SK-N-SH treated with all-trans-retinoic acid at 6 μM for 48 hours (cell line): ENCODE measurements at regions not wholly inside any gene's neighbourhood (a gene's known extent, or its start where the extent isn't known, plus 50 kb on each side); places are given as distances from the start of the nearest gene placed in this dataset.

Experiments used
- ATAC-seq: fragments of 200-7000 bp; cut with Tn5 transposase; 3 replicates; pipeline ENCODE4 v1.9.1; 2020; ENCODE audit warnings: mild to moderate bottlenecking, moderate library complexity
- ARNTL ChIP-seq: fragments of 450-650 bp; formaldehyde crosslinking; IDR thresholded peaks from 2 replicates; pipeline ENCODE4 v1.5.0; 2020; ENCODE audit warnings: low read depth, mild to moderate bottlenecking, moderate library complexity, borderline replicate concordance
- BACH2 ChIP-seq: fragments of 250-450 bp; sonication (Bioruptor Pico); IDR thresholded peaks from 2 replicates; pipeline ENCODE4 v1.9.0; 2021; ENCODE audit warnings: mild to moderate bottlenecking, borderline replicate concordance
- CSDC2 ChIP-seq: fragments of 250-450 bp; sonication (Bioruptor Pico); IDR thresholded peaks from 2 replicates; pipeline ENCODE4 v1.5.0; 2020; ENCODE audit warnings: mild to moderate bottlenecking, moderate library complexity
- CSRNP3 ChIP-seq: fragments of 250-450 bp; sonication (Bioruptor Pico); IDR thresholded peaks from 2 replicates; pipeline ENCODE4 v1.5.1; 2021; ENCODE audit warnings: mild to moderate bottlenecking, moderate library complexity
- ESRRG ChIP-seq: fragments of 250-450 bp; sonication (Bioruptor Pico); IDR thresholded peaks from 2 replicates; pipeline ENCODE4 v1.6.1; 2021; ENCODE audit warnings: mild to moderate bottlenecking
- GLIS3 ChIP-seq: fragments of 250-450 bp; sonication (Bioruptor Pico); IDR thresholded peaks from 2 replicates; pipeline ENCODE4 v1.5.0; 2020; ENCODE audit warnings: mild to moderate bottlenecking, moderate library complexity
- ISL1 ChIP-seq: fragments of 250-450 bp; sonication (Bioruptor Pico); IDR thresholded peaks from 2 replicates; pipeline ENCODE4 v2.1.2; 2022; ENCODE audit warnings: mild to moderate bottlenecking, moderate library complexity
- OSR1 ChIP-seq: fragments of 250-450 bp; sonication (Bioruptor Pico); IDR thresholded peaks from 2 replicates; pipeline ENCODE4 v1.8.0; 2022; ENCODE audit warnings: moderate library complexity, mild to moderate bottlenecking, inconsistent platforms
- PPARA ChIP-seq: fragments of 250-450 bp; sonication (Bioruptor Pico); IDR thresholded peaks from 2 replicates; pipeline ENCODE4 v1.5.0; 2020; ENCODE audit warnings: mild to moderate bottlenecking, borderline replicate concordance
- RARB ChIP-seq: fragments of 250-450 bp; sonication (Bioruptor Pico); IDR thresholded peaks from 2 replicates; pipeline ENCODE4 v1.8.0; 2021; ENCODE audit warnings: mild to moderate bottlenecking, moderate library complexity
- SNAI2 ChIP-seq: fragments of 250-450 bp; sonication (Bioruptor Pico); IDR thresholded peaks from 2 replicates; pipeline ENCODE4 v1.5.0; 2020; ENCODE audit warnings: mild to moderate bottlenecking, moderate library complexity
- TCF4 ChIP-seq: fragments of 250-450 bp; sonication (Bioruptor Pico); IDR thresholded peaks from 2 replicates; pipeline ENCODE4 v1.8.0; 2021; ENCODE audit warnings: mild to moderate bottlenecking, moderate library complexity, borderline replicate concordance
- TOX ChIP-seq: fragments of 250-450 bp; sonication (Bioruptor Pico); IDR thresholded peaks from 2 replicates; pipeline ENCODE4 v1.8.0; 2021; ENCODE audit warnings: mild to moderate bottlenecking, moderate library complexity, borderline replicate concordance
- ZC3H10 ChIP-seq: fragments of 250-450 bp; sonication (Bioruptor Pico); IDR thresholded peaks from 2 replicates; pipeline ENCODE4 v1.5.1; 2021; ENCODE audit warnings: mild to moderate bottlenecking, moderate library complexity
- ZFP3 ChIP-seq: fragments of 250-450 bp; sonication (Bioruptor Pico); IDR thresholded peaks from 2 replicates; pipeline ENCODE4 v1.5.0; 2020; ENCODE audit warnings: mild to moderate bottlenecking, moderate library complexity
- ZFP30 ChIP-seq: fragments of 450-650 bp; formaldehyde crosslinking; IDR thresholded peaks from 2 replicates; pipeline ENCODE4 v1.5.0; 2022; ENCODE audit warnings: mild to moderate bottlenecking, moderate library complexity
- ZNF565 ChIP-seq: fragments of 450-650 bp; formaldehyde crosslinking; conservative IDR thresholded peaks from 2 replicates; pipeline ENCODE4 v1.5.0; 2020; ENCODE audit warnings: low read depth, mild to moderate bottlenecking, moderate library complexity
- ZNF70 ChIP-seq: fragments of 450-650 bp; formaldehyde crosslinking; IDR thresholded peaks from 2 replicates; pipeline ENCODE4 v1.5.0; 2020; ENCODE audit warnings: mild to moderate bottlenecking, moderate library complexity
- ZNF8 ChIP-seq: fragments of 450-650 bp; formaldehyde crosslinking; IDR thresholded peaks from 2 replicates; pipeline ENCODE4 v1.5.0; 2020; ENCODE audit warnings: mild to moderate bottlenecking, moderate library complexity
- TF ChIP-seq, protein P1 (sequence below): fragments of 250-450 bp; sonication (Bioruptor Pico); IDR thresholded peaks from 2 replicates; pipeline ENCODE4 v1.5.1; 2020; ENCODE audit warnings: low read depth, mild to moderate bottlenecking, moderate library complexity
- TF ChIP-seq, protein P2 (sequence below): fragments of 250-450 bp; sonication (Bioruptor Pico); IDR thresholded peaks from 2 replicates; pipeline ENCODE4 v1.8.0; 2020; ENCODE audit warnings: mild to moderate bottlenecking, moderate library complexity, borderline replicate concordance
- TF ChIP-seq, protein P3 (sequence below): fragments of 250-450 bp; sonication (Bioruptor Pico); IDR thresholded peaks from 2 replicates; pipeline ENCODE4 v1.8.0; 2021; ENCODE audit warnings: low read depth, mild to moderate bottlenecking, moderate library complexity, borderline replicate concordance

- TF ChIP-seq ZFP30 (no peak), ZC3H10 (CRISPR knock-in tag) (no peak), BACH2 (CRISPR knock-in tag) (no peak), TCF4 (CRISPR knock-in tag) (no peak), OSR1 (CRISPR knock-in tag) (no peak)
- TF ChIP-seq, protein P1, sequence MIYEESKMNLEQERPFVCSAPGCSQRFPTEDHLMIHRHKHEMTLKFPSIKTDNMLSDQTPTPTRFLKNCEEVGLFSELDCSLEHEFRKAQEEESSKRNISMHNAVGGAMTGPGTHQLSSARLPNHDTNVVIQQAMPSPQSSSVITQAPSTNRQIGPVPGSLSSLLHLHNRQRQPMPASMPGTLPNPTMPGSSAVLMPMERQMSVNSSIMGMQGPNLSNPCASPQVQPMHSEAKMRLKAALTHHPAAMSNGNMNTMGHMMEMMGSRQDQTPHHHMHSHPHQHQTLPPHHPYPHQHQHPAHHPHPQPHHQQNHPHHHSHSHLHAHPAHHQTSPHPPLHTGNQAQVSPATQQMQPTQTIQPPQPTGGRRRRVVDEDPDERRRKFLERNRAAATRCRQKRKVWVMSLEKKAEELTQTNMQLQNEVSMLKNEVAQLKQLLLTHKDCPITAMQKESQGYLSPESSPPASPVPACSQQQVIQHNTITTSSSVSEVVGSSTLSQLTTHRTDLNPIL (CRISPR knock-in tag), result no peak
- TF ChIP-seq, protein P2, sequence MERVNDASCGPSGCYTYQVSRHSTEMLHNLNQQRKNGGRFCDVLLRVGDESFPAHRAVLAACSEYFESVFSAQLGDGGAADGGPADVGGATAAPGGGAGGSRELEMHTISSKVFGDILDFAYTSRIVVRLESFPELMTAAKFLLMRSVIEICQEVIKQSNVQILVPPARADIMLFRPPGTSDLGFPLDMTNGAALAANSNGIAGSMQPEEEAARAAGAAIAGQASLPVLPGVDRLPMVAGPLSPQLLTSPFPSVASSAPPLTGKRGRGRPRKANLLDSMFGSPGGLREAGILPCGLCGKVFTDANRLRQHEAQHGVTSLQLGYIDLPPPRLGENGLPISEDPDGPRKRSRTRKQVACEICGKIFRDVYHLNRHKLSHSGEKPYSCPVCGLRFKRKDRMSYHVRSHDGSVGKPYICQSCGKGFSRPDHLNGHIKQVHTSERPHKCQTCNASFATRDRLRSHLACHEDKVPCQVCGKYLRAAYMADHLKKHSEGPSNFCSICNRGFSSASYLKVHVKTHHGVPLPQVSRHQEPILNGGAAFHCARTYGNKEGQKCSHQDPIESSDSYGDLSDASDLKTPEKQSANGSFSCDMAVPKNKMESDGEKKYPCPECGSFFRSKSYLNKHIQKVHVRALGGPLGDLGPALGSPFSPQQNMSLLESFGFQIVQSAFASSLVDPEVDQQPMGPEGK (CRISPR knock-in tag), result no peak
- ATAC-seq, result no peak
Observed at GRCh38 chr7:50954245-50954644, 171.5 kb upstream of the GRB10 start.

DNA sequence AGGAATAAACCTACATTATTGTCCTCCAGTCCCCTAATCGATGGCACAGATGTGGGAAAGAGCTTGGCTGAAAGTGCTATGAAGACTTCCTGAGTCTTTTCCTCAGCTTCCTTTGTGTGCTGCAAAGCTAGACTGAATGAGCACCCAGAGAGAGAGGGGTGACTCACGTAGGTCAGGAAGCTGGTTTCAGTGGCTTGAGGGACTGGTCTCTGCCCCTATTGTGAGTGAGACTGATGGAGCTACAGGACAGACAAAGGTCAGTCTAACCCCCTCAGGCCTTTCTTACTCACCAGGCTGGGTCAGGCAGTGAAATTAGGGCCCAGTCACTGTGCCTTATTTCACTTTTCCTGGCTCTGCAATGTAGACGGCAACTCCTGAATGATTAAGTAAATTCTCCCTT is 171.1 kb upstream of the GRB10 start:
- ATAC-seq, result no peak
- TF ChIP-seq TCF4 (CRISPR knock-in tag) (no peak), CSRNP3 (CRISPR knock-in tag) (no peak), ARNTL (CRISPR knock-in tag) (no peak), ZNF70 (CRISPR knock-in tag) (no peak), ISL1 (CRISPR knock-in tag) (no peak), ESRRG (CRISPR knock-in tag) (no peak), TOX (no peak), BACH2 (CRISPR knock-in tag) (no peak), CSDC2 (CRISPR knock-in tag) (no peak), ZNF8 (CRISPR knock-in tag) (no peak), ZFP30 (no peak), SNAI2 (CRISPR knock-in tag) (no peak), GLIS3 (CRISPR knock-in tag) (no peak), PPARA (CRISPR knock-in tag) (no peak), ZNF565 (CRISPR knock-in tag) (no peak), RARB (CRISPR knock-in tag) (no peak), ZFP3 (no peak)
- TF ChIP-seq, protein P3, sequence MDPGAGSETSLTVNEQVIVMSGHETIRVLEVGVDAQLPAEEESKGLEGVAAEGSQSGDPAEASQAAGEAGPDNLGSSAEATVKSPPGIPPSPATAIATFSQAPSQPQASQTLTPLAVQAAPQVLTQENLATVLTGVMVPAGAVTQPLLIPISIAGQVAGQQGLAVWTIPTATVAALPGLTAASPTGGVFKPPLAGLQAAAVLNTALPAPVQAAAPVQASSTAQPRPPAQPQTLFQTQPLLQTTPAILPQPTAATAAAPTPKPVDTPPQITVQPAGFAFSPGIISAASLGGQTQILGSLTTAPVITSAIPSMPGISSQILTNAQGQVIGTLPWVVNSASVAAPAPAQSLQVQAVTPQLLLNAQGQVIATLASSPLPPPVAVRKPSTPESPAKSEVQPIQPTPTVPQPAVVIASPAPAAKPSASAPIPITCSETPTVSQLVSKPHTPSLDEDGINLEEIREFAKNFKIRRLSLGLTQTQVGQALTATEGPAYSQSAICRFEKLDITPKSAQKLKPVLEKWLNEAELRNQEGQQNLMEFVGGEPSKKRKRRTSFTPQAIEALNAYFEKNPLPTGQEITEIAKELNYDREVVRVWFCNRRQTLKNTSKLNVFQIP (CRISPR knock-in tag), result no peak
- TF ChIP-seq, protein P2 (CRISPR knock-in tag), result no peak
- TF ChIP-seq, protein P1 (CRISPR knock-in tag), result no peak

GRCh38 chr7:50953303-50953702 is 170.6 kb upstream of the GRB10 start:
- ATAC-seq, result no peak
- TF ChIP-seq ISL1 (CRISPR knock-in tag) (no peak), RARB (CRISPR knock-in tag) (no peak), ZFP3 (no peak), CSRNP3 (CRISPR knock-in tag) (no peak), ZFP30 (no peak), TCF4 (CRISPR knock-in tag) (no peak), ZNF70 (CRISPR knock-in tag) (no peak)
- TF ChIP-seq, protein P1 (CRISPR knock-in tag), result no peak
